Astrocyte (in vitro differentiated cells and primary cell): ENCODE measurements at regions not wholly inside any gene's neighbourhood (a gene's known extent, or its start where the extent isn't known, plus 50 kb on each side); places are given as distances from the start of the nearest gene placed in this dataset.

ENCODE experiments used
- EZH2 ChIP-seq: IDR thresholded peaks from 2 replicates; pipeline ENCODE4 v1.6.1; 2012; ENCODE audit warnings: mild to moderate bottlenecking, low read length, inconsistent platforms; ENCODE audit not compliant: insufficient read depth
- TF ChIP-seq, protein P1 (sequence below): IDR thresholded peaks from 2 replicates; pipeline ENCODE4 v1.5.1; 2011; ENCODE audit warnings: low read depth, mild to moderate bottlenecking, inconsistent platforms, low read length, moderate library complexity; ENCODE audit not compliant: insufficient read depth

DNA sequence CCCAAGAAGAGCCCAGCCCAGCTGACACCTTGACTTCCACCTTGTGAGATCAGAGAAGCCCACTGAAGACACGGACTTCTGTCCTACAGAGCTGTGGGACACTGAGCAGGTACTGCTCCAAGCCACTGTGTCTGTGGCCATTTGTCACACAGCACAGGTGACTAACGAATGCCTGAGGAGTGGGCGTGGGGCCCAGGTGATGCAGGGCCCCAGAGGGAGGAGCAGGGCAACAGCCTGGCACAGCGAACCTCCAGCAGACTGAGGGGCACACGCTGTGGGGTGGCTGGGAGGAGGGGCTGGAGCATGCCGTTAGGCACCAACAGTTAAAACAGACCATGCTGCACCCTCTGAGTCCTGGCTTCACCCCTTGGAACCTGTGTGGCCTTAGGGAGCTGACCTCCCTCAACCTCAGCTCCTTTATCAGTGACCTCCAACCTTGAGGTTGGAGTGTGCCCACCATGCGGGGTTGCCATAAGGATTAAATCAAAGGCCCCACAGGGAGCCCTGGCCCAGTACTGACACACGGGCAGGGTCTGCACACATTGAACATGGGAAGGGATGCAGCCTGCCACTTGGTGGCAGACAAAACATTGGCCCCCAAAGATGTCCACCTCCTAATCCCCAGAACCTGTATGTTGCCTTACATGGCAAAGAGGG lies 119.9 kb upstream of the CST7 start:
- TF ChIP-seq, protein P1, sequence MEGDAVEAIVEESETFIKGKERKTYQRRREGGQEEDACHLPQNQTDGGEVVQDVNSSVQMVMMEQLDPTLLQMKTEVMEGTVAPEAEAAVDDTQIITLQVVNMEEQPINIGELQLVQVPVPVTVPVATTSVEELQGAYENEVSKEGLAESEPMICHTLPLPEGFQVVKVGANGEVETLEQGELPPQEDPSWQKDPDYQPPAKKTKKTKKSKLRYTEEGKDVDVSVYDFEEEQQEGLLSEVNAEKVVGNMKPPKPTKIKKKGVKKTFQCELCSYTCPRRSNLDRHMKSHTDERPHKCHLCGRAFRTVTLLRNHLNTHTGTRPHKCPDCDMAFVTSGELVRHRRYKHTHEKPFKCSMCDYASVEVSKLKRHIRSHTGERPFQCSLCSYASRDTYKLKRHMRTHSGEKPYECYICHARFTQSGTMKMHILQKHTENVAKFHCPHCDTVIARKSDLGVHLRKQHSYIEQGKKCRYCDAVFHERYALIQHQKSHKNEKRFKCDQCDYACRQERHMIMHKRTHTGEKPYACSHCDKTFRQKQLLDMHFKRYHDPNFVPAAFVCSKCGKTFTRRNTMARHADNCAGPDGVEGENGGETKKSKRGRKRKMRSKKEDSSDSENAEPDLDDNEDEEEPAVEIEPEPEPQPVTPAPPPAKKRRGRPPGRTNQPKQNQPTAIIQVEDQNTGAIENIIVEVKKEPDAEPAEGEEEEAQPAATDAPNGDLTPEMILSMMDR = no peak
- TF ChIP-seq EZH2 = no peak
